ENCODE measurements at regions not wholly inside any gene's neighbourhood (a gene's known extent, or its start where the extent isn't known, plus 50 kb on each side); places are given as distances from the start of the nearest gene placed in this dataset.
"Not testable (repeated sequence)": the region's sequence is repeated elsewhere in the genome, so short reads cannot be mapped to it uniquely, and the experiment has no call there.

- not testable (repeated sequence) for DNase-seq (ENCODE audit: low spot score)
Measured at GRCh38 chr17:71782021-71782420, 338.8 kb upstream of the SOX9 start.

GRCh38 chr17:71790791-71791190 lies 330.0 kb upstream of the SOX9 start:
- no peak for DNase-seq (ENCODE audit: low spot score)

- no peak for DNase-seq (ENCODE audit: low spot score)
Measured at GRCh38 chr17:71791311-71791710, 329.5 kb upstream of the SOX9 start.

GRCh38 chr17:71792966-71793365 lies 327.9 kb upstream of the SOX9 start:
- no peak for DNase-seq (ENCODE audit: low spot score)

- DNase-seq (ENCODE audit: low spot score), result no peak
Measured at GRCh38 chr17:71793518-71793917, 327.3 kb upstream of the SOX9 start.

GRCh38 chr17:71798701-71799100 lies 322.1 kb upstream of the SOX9 start:
- no peak for DNase-seq (ENCODE audit: low spot score)

GRCh38 chr17:71799657-71800056 lies 321.2 kb upstream of the SOX9 start:
- no peak for DNase-seq (ENCODE audit: low spot score)

- DNase-seq (ENCODE audit: low spot score), result no peak
Measured at GRCh38 chr17:71801301-71801700, 319.5 kb upstream of the SOX9 start.

- DNase-seq (ENCODE audit: low spot score), result no peak
Measured at GRCh38 chr17:71802663-71803062, 318.2 kb upstream of the SOX9 start.

GRCh38 chr17:71803656-71804284 lies 317.1 kb upstream of the SOX9 start:
- DNase-seq (ENCODE audit: low spot score), result no peak

- no peak for DNase-seq (ENCODE audit: low spot score)
Measured at GRCh38 chr17:71809537-71809936, 311.3 kb upstream of the SOX9 start.

GRCh38 chr17:71813861-71814260 lies 307.0 kb upstream of the SOX9 start:
- not testable (repeated sequence) for DNase-seq (ENCODE audit: low spot score)

- DNase-seq (ENCODE audit: low spot score), result no peak
Measured at GRCh38 chr17:71821511-71821910, 299.3 kb upstream of the SOX9 start.

GRCh38 chr17:71824671-71825070 lies 296.1 kb upstream of the SOX9 start:
- no peak for DNase-seq (ENCODE audit: low spot score)

GRCh38 chr17:71825687-71826086 lies 295.1 kb upstream of the SOX9 start:
- DNase-seq (ENCODE audit: low spot score), result no peak

GRCh38 chr17:71828182-71828596 lies 292.6 kb upstream of the SOX9 start:
- DNase-seq (ENCODE audit: low spot score), result no peak

GRCh38 chr17:71830866-71831265 lies 290.0 kb upstream of the SOX9 start:
- DNase-seq (ENCODE audit: low spot score), result no peak

GRCh38 chr17:71842986-71843385 lies 277.8 kb upstream of the SOX9 start:
- DNase-seq (ENCODE audit: low spot score), result no peak

GRCh38 chr17:71845337-71845736 lies 275.5 kb upstream of the SOX9 start:
- DNase-seq (ENCODE audit: low spot score), result no peak

- no peak for DNase-seq (ENCODE audit: low spot score)
Measured at GRCh38 chr17:71846561-71847110, 274.2 kb upstream of the SOX9 start.

GRCh38 chr17:71849783-71850768 lies 270.7 kb upstream of the SOX9 start:
- no peak for DNase-seq (ENCODE audit: low spot score)

- no peak for DNase-seq (ENCODE audit: low spot score)
Measured at GRCh38 chr17:71850812-71851211, 270.0 kb upstream of the SOX9 start.

- DNase-seq (ENCODE audit: low spot score), result no peak
Measured at GRCh38 chr17:71855010-71855409, 265.8 kb upstream of the SOX9 start.

All from hematopoietic multipotent progenitor cell treated with erythropoietin and hydrocortisone succinate and interleukin-3 and kit ligand, for 15 days (in vitro differentiated cells).